MM.1S (cell line): ENCODE measurements at regions not wholly inside any gene's neighbourhood (a gene's known extent, or its start where the extent isn't known, plus 50 kb on each side); places are given as distances from the start of the nearest gene placed in this dataset.

Experiments
- DNase-seq: peaks from one replicate; pipeline ENCODE4 v3.0.0-alpha.2; 2015
- H2AFZ ChIP-seq: fragments of 300-600 bp; sonication (generic); 2 replicates; pipeline ENCODE4 v1.6.0; 2016; ENCODE audit warnings: antibody characterized with exemption, low read length
- H3F3A ChIP-seq: fragments of 300-600 bp; sonication (generic); 2 replicates; pipeline ENCODE4 v1.6.1; 2016; ENCODE audit warnings: mild to moderate bottlenecking, antibody characterized with exemption, low read length, moderate library complexity, mixed read lengths; ENCODE audit not compliant: insufficient read depth
- H3K27ac ChIP-seq: fragments of 300-600 bp; sonication (generic); 2 replicates; pipeline ENCODE4 v1.5.1; 2016; ENCODE audit warnings: mild to moderate bottlenecking, low read length
- H3K27me3 ChIP-seq: fragments of 300-600 bp; sonication (generic); replicated peaks from 2 replicates; pipeline ENCODE4 v1.6.0; 2016; ENCODE audit warnings: low read length; ENCODE audit not compliant: insufficient read depth
- H3K36me3 ChIP-seq: fragments of 300-600 bp; sonication (generic); replicated peaks from 2 replicates; pipeline ENCODE4 v1.6.1; 2016; ENCODE audit warnings: mild to moderate bottlenecking, low read length, mixed read lengths; ENCODE audit not compliant: insufficient read depth
- H3K4me1 ChIP-seq: fragments of 300-600 bp; sonication (generic); 2 replicates; pipeline ENCODE4 v1.6.1; 2016; ENCODE audit warnings: low read length, mixed read lengths
- H3K4me2 ChIP-seq: fragments of 300-600 bp; sonication (generic); 2 replicates; pipeline ENCODE4 v1.6.0; 2016; ENCODE audit warnings: low read depth, low read length
- H3K4me3 ChIP-seq: fragments of 300-600 bp; sonication (generic); 2 replicates; pipeline ENCODE4 v1.5.1; 2016; ENCODE audit warnings: low read length, mixed read lengths
- H3K79me2 ChIP-seq: fragments of 300-600 bp; sonication (generic); 2 replicates; pipeline ENCODE4 v1.6.1; 2016; ENCODE audit warnings: mixed run types, low read length, mixed read lengths
- H3K9ac ChIP-seq: fragments of 300-600 bp; sonication (generic); 2 replicates; pipeline ENCODE4 v1.6.1; 2016; ENCODE audit warnings: low read length, mixed read lengths
- H3K9me2 ChIP-seq: fragments of 300-600 bp; sonication (generic); replicated peaks from 2 replicates; pipeline ENCODE4 v1.6.1; 2016; ENCODE audit warnings: mild to moderate bottlenecking, low read length, mixed read lengths; ENCODE audit not compliant: insufficient read depth
- H3K9me3 ChIP-seq: fragments of 300-600 bp; sonication (generic); replicated peaks from 2 replicates; pipeline ENCODE4 v1.6.1; 2016; ENCODE audit warnings: mild to moderate bottlenecking, low read length, mixed read lengths; ENCODE audit not compliant: insufficient read depth
- H4K20me1 ChIP-seq: fragments of 300-600 bp; sonication (generic); 2 replicates; pipeline ENCODE4 v1.6.1; 2016; ENCODE audit warnings: mild to moderate bottlenecking, low read length, moderate library complexity, mixed read lengths; ENCODE audit not compliant: insufficient read depth
- EZH2 ChIP-seq: fragments of 300-600 bp; sonication (generic); optimal IDR thresholded peaks from 2 replicates; pipeline ENCODE3; 2017; ENCODE audit warnings: low read depth, mild to moderate bottlenecking, antibody characterized with exemption, low read length, mixed read lengths
- EZH2phosphoT487 ChIP-seq: fragments of 300-600 bp; sonication (generic); IDR thresholded peaks from 2 replicates; pipeline ENCODE4 v1.6.1; 2018; ENCODE audit warnings: antibody characterized with exemption, low read length
- TF ChIP-seq, protein P1 (sequence below): fragments of 300-600 bp; sonication (generic); IDR thresholded peaks from 2 replicates; pipeline ENCODE4 v1.5.1; 2016; ENCODE audit warnings: antibody characterized with exemption, low read length, mixed read lengths

- no peak overlapping the region for H3K4me3 ChIP-seq
- H3K27me3 ChIP-seq, result no peaks in the 10 kb centered on the region
- peaks cover 9% of the 10 kb centered on the region; the same call in 1 of the 2 replicates for H3K79me2 ChIP-seq
- H2AFZ ChIP-seq, result no peak overlapping the region
- H3K9ac ChIP-seq, result no peak overlapping the region
- H3K36me3 ChIP-seq, result no peaks in the 10 kb centered on the region
- DNase-seq, result no peak
- no peaks in the 10 kb centered on the region for H3K9me2 ChIP-seq
- H3F3A ChIP-seq, result no peaks in the 10 kb centered on the region
- TF ChIP-seq, protein P1, sequence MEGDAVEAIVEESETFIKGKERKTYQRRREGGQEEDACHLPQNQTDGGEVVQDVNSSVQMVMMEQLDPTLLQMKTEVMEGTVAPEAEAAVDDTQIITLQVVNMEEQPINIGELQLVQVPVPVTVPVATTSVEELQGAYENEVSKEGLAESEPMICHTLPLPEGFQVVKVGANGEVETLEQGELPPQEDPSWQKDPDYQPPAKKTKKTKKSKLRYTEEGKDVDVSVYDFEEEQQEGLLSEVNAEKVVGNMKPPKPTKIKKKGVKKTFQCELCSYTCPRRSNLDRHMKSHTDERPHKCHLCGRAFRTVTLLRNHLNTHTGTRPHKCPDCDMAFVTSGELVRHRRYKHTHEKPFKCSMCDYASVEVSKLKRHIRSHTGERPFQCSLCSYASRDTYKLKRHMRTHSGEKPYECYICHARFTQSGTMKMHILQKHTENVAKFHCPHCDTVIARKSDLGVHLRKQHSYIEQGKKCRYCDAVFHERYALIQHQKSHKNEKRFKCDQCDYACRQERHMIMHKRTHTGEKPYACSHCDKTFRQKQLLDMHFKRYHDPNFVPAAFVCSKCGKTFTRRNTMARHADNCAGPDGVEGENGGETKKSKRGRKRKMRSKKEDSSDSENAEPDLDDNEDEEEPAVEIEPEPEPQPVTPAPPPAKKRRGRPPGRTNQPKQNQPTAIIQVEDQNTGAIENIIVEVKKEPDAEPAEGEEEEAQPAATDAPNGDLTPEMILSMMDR, result no peak
- TF ChIP-seq EZH2phosphoT487 (no peak), EZH2 (no peak)
- H3K4me2 ChIP-seq, result no peak overlapping the region
- H4K20me1 ChIP-seq, result 0 out of 2 replicates have a peak, but pooled peaks cover 3% of the 10 kb centered on the region
- no peaks in the 10 kb centered on the region for H3K9me3 ChIP-seq
- H3K4me1 ChIP-seq, result no peaks in the 10 kb centered on the region
- H3K27ac ChIP-seq, result no peak overlapping the region
These were observed 60.0 kb downstream of the MYEOV start for GRCh38 chr11:69353696-69354544.

DNA sequence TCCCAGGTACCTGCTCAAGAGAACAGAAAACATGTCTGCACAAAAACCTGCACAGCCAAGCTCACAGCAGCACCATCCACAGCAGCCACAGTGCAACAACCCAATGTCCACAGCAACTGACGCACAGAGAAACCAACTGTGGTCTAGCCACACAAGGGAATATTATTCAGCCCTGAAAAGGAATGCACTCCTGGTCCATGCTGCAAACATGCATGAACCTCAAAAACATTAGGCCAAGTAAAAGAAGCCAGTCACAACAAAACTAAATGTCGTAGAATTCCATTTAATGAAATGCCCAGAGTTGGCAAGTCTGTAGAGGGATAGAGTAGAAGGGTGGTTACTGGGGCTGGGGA lies 60.6 kb downstream of the MYEOV start:
- H3K27ac ChIP-seq, result no peak overlapping the region
- H3K4me3 ChIP-seq, result no peak overlapping the region

DNA sequence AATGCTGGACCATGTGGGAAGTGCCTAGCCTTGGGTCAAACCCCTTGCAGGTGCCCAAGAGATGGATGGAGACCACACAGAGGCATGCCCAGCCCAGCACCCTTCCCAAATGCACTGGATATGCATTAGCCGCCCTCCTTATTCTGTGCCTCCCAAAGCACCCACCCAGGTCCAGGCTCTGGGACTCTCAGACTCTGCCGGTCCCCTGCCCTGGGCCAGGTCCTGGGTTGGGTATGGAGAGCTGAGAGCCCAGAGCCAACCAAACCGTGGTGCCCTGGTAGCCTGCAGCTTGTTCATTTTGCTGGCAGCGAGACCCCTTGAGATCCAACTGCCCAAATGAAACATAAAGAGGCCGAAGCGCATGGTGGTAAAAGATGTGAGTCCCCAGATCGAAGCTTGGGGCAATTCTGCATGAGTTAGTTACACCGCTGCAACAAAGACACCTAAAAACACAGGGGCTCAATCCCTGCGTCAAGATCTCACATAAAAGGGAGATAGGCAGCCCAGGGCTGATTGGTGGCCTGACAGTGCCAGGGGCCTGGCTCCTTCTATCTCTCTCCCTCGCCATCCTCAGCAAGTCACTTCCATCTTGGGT lies 61.5 kb downstream of the MYEOV start:
- H3K4me2 ChIP-seq, result no peak overlapping the region
- H4K20me1 ChIP-seq, result 0 out of 2 replicates have a peak, but pooled peaks cover 3% of the 10 kb centered on the region
- no peak overlapping the region for H3K27ac ChIP-seq
- no peak overlapping the region for H3K4me3 ChIP-seq
- TF ChIP-seq, protein P1, result no peak
- TF ChIP-seq EZH2, result no peak
- TF ChIP-seq EZH2phosphoT487, result no peak
- no peaks in the 10 kb centered on the region for H3K27me3 ChIP-seq
- no peaks in the 10 kb centered on the region for H3K4me1 ChIP-seq
- no peaks in the 10 kb centered on the region for H3K9me3 ChIP-seq
- no peaks in the 10 kb centered on the region; the same call in 1 of the 2 replicates for H3K79me2 ChIP-seq
- DNase-seq, result no peak
- H3K9ac ChIP-seq, result no peak overlapping the region
- H3K36me3 ChIP-seq, result no peaks in the 10 kb centered on the region
- H3F3A ChIP-seq, result no peaks in the 10 kb centered on the region
- no peaks in the 10 kb centered on the region for H3K9me2 ChIP-seq
- no peak overlapping the region for H2AFZ ChIP-seq

More for the DNA sequence above, 60.6 kb downstream of the MYEOV start:
- Histone ChIP-seq H3K9me3 (no peaks in the 10 kb centered on the region), H3K9me2 (no peaks in the 10 kb centered on the region), H3K79me2 (peaks cover 4% of the 10 kb centered on the region; the same call in 1 of the 2 replicates), H3K9ac (no peak overlapping the region), H3K4me2 (no peak overlapping the region), H3K36me3 (no peaks in the 10 kb centered on the region), H4K20me1 (0 out of 2 replicates have a peak, but pooled peaks cover 3% of the 10 kb centered on the region), H3F3A (no peaks in the 10 kb centered on the region), H3K4me1 (no peaks in the 10 kb centered on the region), H2AFZ (no peak overlapping the region), H3K27me3 (no peaks in the 10 kb centered on the region)
- no peak for DNase-seq
- no peak for TF ChIP-seq EZH2
- TF ChIP-seq, protein P1, result no peak
